WTC11 (cell line): ENCODE measurements at regions not wholly inside any gene's neighbourhood (a gene's known extent, or its start where the extent isn't known, plus 50 kb on each side); places are given as distances from the start of the nearest gene placed in this dataset.
A peak's percentile ranks its signal among the peaks of the same experiment; 100 is the strongest.

Experiments used
- ATAC-seq: fragments of 200-7000 bp; cut with Tn5 transposase; 2 replicates; pipeline ENCODE4 v1.10.0; 2021; ENCODE audit warnings: mild to moderate bottlenecking, moderate library complexity
- CTCF ChIA-PET: fragments of 300-600 bp; sonication (Branson Sonifier 250); formaldehyde crosslinking; loops from one replicate; lab custom pipeline; 2021; ENCODE audit warnings: antibody characterized with exemption; lab: Charles Lee
- POLR2A ChIA-PET: fragments of 350-600 bp; sonication (Branson Sonifier 250); formaldehyde crosslinking; loops from one replicate; lab custom pipeline; 2021; ENCODE audit warnings: antibody characterized with exemption; lab: Charles Lee
- DNase-seq: peaks from one replicate; pipeline ENCODE4 v3.0.0; 2021; ENCODE audit warnings: low spot score
- H3K27ac Mint-ChIP-seq: 2 replicates; pipeline ENCODE4 v1.8.0; 2021; ENCODE audit warnings: mixed read lengths
- H3K27me3 Mint-ChIP-seq: 2 replicates; pipeline ENCODE4 v1.8.0; 2021; ENCODE audit warnings: low read depth, mild to moderate bottlenecking, moderate library complexity, mixed read lengths
- H3K36me3 Mint-ChIP-seq: 2 replicates; pipeline ENCODE4 v1.8.0; 2021; ENCODE audit warnings: mixed read lengths
- H3K4me1 Mint-ChIP-seq: 2 replicates; pipeline ENCODE4 v1.8.0; 2022; ENCODE audit warnings: mixed read lengths
- H3K4me3 Mint-ChIP-seq: 2 replicates; pipeline ENCODE4 v1.8.0; 2021; ENCODE audit warnings: mild to moderate bottlenecking, moderate library complexity, mixed read lengths
- H3K9me3 Mint-ChIP-seq: 2 replicates; pipeline ENCODE4 v1.8.0; 2021; ENCODE audit warnings: mixed read lengths
- ATF1 ChIP-seq: sonication (generic); formaldehyde crosslinking; IDR thresholded peaks from 2 replicates; pipeline ENCODE4 v1.8.1; 2023; ENCODE audit warnings: mild to moderate bottlenecking, moderate library complexity, missing genetic modification reagents
- ELF4 ChIP-seq: sonication (generic); formaldehyde crosslinking; IDR thresholded peaks from 2 replicates; pipeline ENCODE4 v1.8.1; 2022; ENCODE audit warnings: low read depth, mild to moderate bottlenecking, moderate library complexity, missing genetic modification reagents
- ETV6 ChIP-seq: sonication (generic); formaldehyde crosslinking; IDR thresholded peaks from 2 replicates; pipeline ENCODE4 v1.8.1; 2022; ENCODE audit warnings: mild to moderate bottlenecking, missing genetic modification reagents
- FOXJ3 ChIP-seq: sonication (generic); formaldehyde crosslinking; IDR thresholded peaks from 2 replicates; pipeline ENCODE4 v1.9.0; 2021; ENCODE audit warnings: missing genetic modification reagents, mild to moderate bottlenecking, borderline replicate concordance
- GABPB1 ChIP-seq: sonication (generic); formaldehyde crosslinking; IDR thresholded peaks from 2 replicates; pipeline ENCODE4 v1.8.1; 2023; ENCODE audit warnings: mild to moderate bottlenecking, missing genetic modification reagents
- HMGA2 ChIP-seq: fragments of 250-450 bp; sonication (Bioruptor Pico); IDR thresholded peaks from 2 replicates; pipeline ENCODE4 v1.4.0; 2021; ENCODE audit warnings: mild to moderate bottlenecking, moderate library complexity
- KAT7 ChIP-seq: sonication (generic); formaldehyde crosslinking; IDR thresholded peaks from 2 replicates; pipeline ENCODE4 v1.8.1; 2023; ENCODE audit warnings: missing genetic modification reagents, mild to moderate bottlenecking, borderline replicate concordance
- NR1H2 ChIP-seq: sonication (generic); formaldehyde crosslinking; IDR thresholded peaks from 2 replicates; pipeline ENCODE4 v1.9.0; 2021; ENCODE audit warnings: mild to moderate bottlenecking, moderate library complexity, missing genetic modification reagents
- NR2C2 ChIP-seq: sonication (generic); formaldehyde crosslinking; IDR thresholded peaks from 2 replicates; pipeline ENCODE4 v1.8.0; 2022; ENCODE audit warnings: mild to moderate bottlenecking, missing genetic modification reagents
- SP1 ChIP-seq: sonication (generic); formaldehyde crosslinking; conservative IDR thresholded peaks from 2 replicates; pipeline ENCODE4 v1.8.1; 2022; ENCODE audit warnings: missing genetic modification reagents
- ZNF396 ChIP-seq: fragments of 250-450 bp; sonication (Bioruptor Pico); IDR thresholded peaks from 2 replicates; pipeline ENCODE4 v1.8.0; 2021; ENCODE audit warnings: mild to moderate bottlenecking, moderate library complexity, borderline replicate concordance
- ZNF423 ChIP-seq: fragments of 250-450 bp; sonication (Bioruptor Pico); IDR thresholded peaks from 2 replicates; pipeline ENCODE4 v2.1.2; 2022; ENCODE audit warnings: mild to moderate bottlenecking, moderate library complexity
- TF ChIP-seq, protein P1 (sequence below): sonication (generic); formaldehyde crosslinking; IDR thresholded peaks from 2 replicates; pipeline ENCODE4 v1.8.0; 2022; ENCODE audit warnings: mild to moderate bottlenecking, missing genetic modification reagents
- TF ChIP-seq, protein P2 (sequence below): sonication (generic); formaldehyde crosslinking; IDR thresholded peaks from 2 replicates; pipeline ENCODE4 v1.8.1; 2022; ENCODE audit warnings: low read depth, missing genetic modification reagents, borderline replicate concordance
- TF ChIP-seq, protein P3 (sequence below): sonication (generic); formaldehyde crosslinking; IDR thresholded peaks from 2 replicates; pipeline ENCODE4 v1.8.1; 2023; ENCODE audit warnings: mild to moderate bottlenecking, missing genetic modification reagents, borderline replicate concordance
- TF ChIP-seq, protein P4 (sequence below): sonication (generic); formaldehyde crosslinking; IDR thresholded peaks from 2 replicates; pipeline ENCODE4 v1.8.1; 2023; ENCODE audit warnings: mild to moderate bottlenecking, missing genetic modification reagents, moderate library complexity
- TF ChIP-seq, protein P5 (sequence below): sonication (generic); formaldehyde crosslinking; conservative IDR thresholded peaks from 2 replicates; pipeline ENCODE4 v1.8.1; 2022; ENCODE audit warnings: mild to moderate bottlenecking, missing genetic modification reagents
- TF ChIP-seq, protein P6 (sequence below): fragments of 200-600 bp; IDR thresholded peaks from 2 replicates; pipeline ENCODE4 v1.8.0; 2022; ENCODE audit warnings: antibody characterized with exemption
- TF ChIP-seq, protein P7 (sequence below): sonication (generic); formaldehyde crosslinking; IDR thresholded peaks from 2 replicates; pipeline ENCODE4 v1.8.0; 2023; ENCODE audit warnings: missing genetic modification reagents, mild to moderate bottlenecking, borderline replicate concordance
- TF ChIP-seq, protein P8 (sequence below): fragments of 250-450 bp; sonication (Bioruptor Pico); IDR thresholded peaks from 2 replicates; pipeline ENCODE4 v1.9.0; 2021; ENCODE audit warnings: mild to moderate bottlenecking

DNA sequence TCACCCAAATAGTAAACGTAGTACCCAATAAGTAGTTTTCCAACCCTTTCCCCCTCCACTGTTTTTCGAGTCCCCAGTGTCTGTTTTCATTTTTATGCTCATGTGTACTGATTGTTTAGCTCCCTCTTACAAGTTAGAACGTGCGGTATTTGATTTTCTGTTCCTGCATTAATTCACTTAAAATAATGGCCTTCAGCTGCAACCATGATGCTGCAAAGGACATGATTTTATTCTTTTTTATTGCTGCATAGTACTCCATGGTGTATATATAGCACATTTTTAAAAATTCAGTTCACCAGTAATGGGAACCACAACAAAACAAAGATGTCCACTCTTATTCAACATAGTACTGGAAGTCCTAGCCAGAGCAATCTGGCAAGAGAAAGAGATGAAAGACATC lies 72.8 kb downstream of the DUSP6 start:
- DNase-seq (no peak), ATAC-seq (no peak)
- Mint-ChIP-seq H3K36me3 (no peaks in the 10 kb centered on the region), H3K27ac (no peak overlapping the region), H3K4me3 (no peak overlapping the region), H3K4me1 (peaks cover 28% of the 10 kb centered on the region), H3K27me3 (no peaks in the 10 kb centered on the region), H3K9me3 (peaks cover 6% of the 10 kb centered on the region)
- ChIA-PET POLR2A (no interaction called here), CTCF (no interaction called here)
- TF ChIP-seq, protein P1, sequence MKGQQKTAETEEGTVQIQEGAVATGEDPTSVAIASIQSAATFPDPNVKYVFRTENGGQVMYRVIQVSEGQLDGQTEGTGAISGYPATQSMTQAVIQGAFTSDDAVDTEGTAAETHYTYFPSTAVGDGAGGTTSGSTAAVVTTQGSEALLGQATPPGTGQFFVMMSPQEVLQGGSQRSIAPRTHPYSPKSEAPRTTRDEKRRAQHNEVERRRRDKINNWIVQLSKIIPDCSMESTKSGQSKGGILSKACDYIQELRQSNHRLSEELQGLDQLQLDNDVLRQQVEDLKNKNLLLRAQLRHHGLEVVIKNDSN (CRISPR knock-in tag), result no peak
- no peak for TF ChIP-seq NR1H2 (CRISPR knock-in tag)
- no peak for TF ChIP-seq ZNF396
- no peak for TF ChIP-seq ELF4 (CRISPR knock-in tag)
- TF ChIP-seq ETV6, result no peak
- TF ChIP-seq, protein P2, sequence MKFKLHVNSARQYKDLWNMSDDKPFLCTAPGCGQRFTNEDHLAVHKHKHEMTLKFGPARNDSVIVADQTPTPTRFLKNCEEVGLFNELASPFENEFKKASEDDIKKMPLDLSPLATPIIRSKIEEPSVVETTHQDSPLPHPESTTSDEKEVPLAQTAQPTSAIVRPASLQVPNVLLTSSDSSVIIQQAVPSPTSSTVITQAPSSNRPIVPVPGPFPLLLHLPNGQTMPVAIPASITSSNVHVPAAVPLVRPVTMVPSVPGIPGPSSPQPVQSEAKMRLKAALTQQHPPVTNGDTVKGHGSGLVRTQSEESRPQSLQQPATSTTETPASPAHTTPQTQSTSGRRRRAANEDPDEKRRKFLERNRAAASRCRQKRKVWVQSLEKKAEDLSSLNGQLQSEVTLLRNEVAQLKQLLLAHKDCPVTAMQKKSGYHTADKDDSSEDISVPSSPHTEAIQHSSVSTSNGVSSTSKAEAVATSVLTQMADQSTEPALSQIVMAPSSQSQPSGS (CRISPR knock-in tag), result no peak
- TF ChIP-seq NR2C2 (CRISPR knock-in tag), result no peak
- no peak for TF ChIP-seq KAT7
- no peak for TF ChIP-seq HMGA2 (CRISPR knock-in tag)
- no peak for TF ChIP-seq FOXJ3 (CRISPR knock-in tag)
- no peak for TF ChIP-seq GABPB1 (CRISPR knock-in tag)
- no peak for TF ChIP-seq SP1 (CRISPR knock-in tag)
- TF ChIP-seq, protein P3, sequence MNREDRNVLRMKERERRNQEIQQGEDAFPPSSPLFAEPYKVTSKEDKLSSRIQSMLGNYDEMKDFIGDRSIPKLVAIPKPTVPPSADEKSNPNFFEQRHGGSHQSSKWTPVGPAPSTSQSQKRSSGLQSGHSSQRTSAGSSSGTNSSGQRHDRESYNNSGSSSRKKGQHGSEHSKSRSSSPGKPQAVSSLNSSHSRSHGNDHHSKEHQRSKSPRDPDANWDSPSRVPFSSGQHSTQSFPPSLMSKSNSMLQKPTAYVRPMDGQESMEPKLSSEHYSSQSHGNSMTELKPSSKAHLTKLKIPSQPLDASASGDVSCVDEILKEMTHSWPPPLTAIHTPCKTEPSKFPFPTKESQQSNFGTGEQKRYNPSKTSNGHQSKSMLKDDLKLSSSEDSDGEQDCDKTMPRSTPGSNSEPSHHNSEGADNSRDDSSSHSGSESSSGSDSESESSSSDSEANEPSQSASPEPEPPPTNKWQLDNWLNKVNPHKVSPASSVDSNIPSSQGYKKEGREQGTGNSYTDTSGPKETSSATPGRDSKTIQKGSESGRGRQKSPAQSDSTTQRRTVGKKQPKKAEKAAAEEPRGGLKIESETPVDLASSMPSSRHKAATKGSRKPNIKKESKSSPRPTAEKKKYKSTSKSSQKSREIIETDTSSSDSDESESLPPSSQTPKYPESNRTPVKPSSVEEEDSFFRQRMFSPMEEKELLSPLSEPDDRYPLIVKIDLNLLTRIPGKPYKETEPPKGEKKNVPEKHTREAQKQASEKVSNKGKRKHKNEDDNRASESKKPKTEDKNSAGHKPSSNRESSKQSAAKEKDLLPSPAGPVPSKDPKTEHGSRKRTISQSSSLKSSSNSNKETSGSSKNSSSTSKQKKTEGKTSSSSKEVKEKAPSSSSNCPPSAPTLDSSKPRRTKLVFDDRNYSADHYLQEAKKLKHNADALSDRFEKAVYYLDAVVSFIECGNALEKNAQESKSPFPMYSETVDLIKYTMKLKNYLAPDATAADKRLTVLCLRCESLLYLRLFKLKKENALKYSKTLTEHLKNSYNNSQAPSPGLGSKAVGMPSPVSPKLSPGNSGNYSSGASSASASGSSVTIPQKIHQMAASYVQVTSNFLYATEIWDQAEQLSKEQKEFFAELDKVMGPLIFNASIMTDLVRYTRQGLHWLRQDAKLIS (CRISPR knock-in tag), result no peak
- TF ChIP-seq, protein P4, sequence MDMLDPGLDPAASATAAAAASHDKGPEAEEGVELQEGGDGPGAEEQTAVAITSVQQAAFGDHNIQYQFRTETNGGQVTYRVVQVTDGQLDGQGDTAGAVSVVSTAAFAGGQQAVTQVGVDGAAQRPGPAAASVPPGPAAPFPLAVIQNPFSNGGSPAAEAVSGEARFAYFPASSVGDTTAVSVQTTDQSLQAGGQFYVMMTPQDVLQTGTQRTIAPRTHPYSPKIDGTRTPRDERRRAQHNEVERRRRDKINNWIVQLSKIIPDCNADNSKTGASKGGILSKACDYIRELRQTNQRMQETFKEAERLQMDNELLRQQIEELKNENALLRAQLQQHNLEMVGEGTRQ (CRISPR knock-in tag), result no peak
- no peak for TF ChIP-seq ZNF423 (CRISPR knock-in tag)

DNA sequence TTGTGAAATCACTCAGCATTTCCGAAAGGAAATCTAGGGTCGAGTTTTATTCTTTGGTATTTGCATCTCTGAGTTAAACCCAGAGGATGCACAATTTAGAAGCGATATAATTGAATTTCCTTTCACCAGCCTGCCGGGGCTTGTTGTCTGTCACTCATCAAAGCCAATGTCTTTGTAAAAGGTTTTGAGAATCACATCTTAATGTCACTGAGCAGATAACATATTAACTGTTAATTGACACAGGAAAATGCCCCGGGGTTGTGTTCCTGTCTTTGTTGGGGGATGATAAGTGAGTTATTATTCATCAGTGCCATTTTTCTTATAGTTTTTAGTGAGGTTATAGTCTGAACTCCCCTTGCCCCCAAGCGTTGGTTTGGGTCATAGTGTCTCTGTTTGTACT lies 73.4 kb downstream of the DUSP6 start:
- Mint-ChIP-seq H3K4me3 (no peak overlapping the region), H3K36me3 (no peaks in the 10 kb centered on the region), H3K9me3 (peaks cover 6% of the 10 kb centered on the region), H3K27me3 (no peaks in the 10 kb centered on the region), H3K27ac (0 out of 2 replicates have a peak overlapping the region, but pooled peaks have one; percentile 20), H3K4me1 (peaks cover 28% of the 10 kb centered on the region)
- no peak for ATAC-seq
- ChIA-PET POLR2A (no interaction called here), CTCF (no interaction called here)
- DNase-seq, result no peak
- TF ChIP-seq, protein P5, sequence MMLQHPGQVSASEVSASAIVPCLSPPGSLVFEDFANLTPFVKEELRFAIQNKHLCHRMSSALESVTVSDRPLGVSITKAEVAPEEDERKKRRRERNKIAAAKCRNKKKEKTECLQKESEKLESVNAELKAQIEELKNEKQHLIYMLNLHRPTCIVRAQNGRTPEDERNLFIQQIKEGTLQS (CRISPR knock-in tag), result no peak
- TF ChIP-seq, protein P6, sequence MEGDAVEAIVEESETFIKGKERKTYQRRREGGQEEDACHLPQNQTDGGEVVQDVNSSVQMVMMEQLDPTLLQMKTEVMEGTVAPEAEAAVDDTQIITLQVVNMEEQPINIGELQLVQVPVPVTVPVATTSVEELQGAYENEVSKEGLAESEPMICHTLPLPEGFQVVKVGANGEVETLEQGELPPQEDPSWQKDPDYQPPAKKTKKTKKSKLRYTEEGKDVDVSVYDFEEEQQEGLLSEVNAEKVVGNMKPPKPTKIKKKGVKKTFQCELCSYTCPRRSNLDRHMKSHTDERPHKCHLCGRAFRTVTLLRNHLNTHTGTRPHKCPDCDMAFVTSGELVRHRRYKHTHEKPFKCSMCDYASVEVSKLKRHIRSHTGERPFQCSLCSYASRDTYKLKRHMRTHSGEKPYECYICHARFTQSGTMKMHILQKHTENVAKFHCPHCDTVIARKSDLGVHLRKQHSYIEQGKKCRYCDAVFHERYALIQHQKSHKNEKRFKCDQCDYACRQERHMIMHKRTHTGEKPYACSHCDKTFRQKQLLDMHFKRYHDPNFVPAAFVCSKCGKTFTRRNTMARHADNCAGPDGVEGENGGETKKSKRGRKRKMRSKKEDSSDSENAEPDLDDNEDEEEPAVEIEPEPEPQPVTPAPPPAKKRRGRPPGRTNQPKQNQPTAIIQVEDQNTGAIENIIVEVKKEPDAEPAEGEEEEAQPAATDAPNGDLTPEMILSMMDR, result no peak
- TF ChIP-seq, protein P7, sequence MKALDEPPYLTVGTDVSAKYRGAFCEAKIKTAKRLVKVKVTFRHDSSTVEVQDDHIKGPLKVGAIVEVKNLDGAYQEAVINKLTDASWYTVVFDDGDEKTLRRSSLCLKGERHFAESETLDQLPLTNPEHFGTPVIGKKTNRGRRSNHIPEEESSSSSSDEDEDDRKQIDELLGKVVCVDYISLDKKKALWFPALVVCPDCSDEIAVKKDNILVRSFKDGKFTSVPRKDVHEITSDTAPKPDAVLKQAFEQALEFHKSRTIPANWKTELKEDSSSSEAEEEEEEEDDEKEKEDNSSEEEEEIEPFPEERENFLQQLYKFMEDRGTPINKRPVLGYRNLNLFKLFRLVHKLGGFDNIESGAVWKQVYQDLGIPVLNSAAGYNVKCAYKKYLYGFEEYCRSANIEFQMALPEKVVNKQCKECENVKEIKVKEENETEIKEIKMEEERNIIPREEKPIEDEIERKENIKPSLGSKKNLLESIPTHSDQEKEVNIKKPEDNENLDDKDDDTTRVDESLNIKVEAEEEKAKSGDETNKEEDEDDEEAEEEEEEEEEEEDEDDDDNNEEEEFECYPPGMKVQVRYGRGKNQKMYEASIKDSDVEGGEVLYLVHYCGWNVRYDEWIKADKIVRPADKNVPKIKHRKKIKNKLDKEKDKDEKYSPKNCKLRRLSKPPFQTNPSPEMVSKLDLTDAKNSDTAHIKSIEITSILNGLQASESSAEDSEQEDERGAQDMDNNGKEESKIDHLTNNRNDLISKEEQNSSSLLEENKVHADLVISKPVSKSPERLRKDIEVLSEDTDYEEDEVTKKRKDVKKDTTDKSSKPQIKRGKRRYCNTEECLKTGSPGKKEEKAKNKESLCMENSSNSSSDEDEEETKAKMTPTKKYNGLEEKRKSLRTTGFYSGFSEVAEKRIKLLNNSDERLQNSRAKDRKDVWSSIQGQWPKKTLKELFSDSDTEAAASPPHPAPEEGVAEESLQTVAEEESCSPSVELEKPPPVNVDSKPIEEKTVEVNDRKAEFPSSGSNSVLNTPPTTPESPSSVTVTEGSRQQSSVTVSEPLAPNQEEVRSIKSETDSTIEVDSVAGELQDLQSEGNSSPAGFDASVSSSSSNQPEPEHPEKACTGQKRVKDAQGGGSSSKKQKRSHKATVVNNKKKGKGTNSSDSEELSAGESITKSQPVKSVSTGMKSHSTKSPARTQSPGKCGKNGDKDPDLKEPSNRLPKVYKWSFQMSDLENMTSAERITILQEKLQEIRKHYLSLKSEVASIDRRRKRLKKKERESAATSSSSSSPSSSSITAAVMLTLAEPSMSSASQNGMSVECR (CRISPR knock-in tag), result no peak
- TF ChIP-seq, protein P8, sequence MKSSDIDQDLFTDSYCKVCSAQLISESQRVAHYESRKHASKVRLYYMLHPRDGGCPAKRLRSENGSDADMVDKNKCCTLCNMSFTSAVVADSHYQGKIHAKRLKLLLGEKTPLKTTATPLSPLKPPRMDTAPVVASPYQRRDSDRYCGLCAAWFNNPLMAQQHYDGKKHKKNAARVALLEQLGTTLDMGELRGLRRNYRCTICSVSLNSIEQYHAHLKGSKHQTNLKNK (CRISPR knock-in tag), result no peak
- TF ChIP-seq ATF1 (CRISPR knock-in tag) (no peak), SP1 (CRISPR knock-in tag) (no peak)
